NB4 (cell line): ENCODE measurements at regions not wholly inside any gene's neighbourhood (a gene's known extent, or its start where the extent isn't known, plus 50 kb on each side); places are given as distances from the start of the nearest gene placed in this dataset.

ENCODE experiments used
- POLR2A ChIP-seq: IDR thresholded peaks from 2 replicates; pipeline ENCODE4 v1.6.1; 2011; ENCODE audit warnings: mild to moderate bottlenecking; ENCODE audit not compliant: insufficient read length; ENCODE audit errors: extremely low read depth
- TF ChIP-seq, protein P1 (sequence below): IDR thresholded peaks from one replicate; pipeline ENCODE4 v1.5.1; 2012; ENCODE audit warnings: low read depth, low read length
- TF ChIP-seq, protein P2 (sequence below): IDR thresholded peaks from 2 replicates; pipeline ENCODE4 v1.6.1; 2011; ENCODE audit warnings: low read depth, low read length

- TF ChIP-seq, protein P1, sequence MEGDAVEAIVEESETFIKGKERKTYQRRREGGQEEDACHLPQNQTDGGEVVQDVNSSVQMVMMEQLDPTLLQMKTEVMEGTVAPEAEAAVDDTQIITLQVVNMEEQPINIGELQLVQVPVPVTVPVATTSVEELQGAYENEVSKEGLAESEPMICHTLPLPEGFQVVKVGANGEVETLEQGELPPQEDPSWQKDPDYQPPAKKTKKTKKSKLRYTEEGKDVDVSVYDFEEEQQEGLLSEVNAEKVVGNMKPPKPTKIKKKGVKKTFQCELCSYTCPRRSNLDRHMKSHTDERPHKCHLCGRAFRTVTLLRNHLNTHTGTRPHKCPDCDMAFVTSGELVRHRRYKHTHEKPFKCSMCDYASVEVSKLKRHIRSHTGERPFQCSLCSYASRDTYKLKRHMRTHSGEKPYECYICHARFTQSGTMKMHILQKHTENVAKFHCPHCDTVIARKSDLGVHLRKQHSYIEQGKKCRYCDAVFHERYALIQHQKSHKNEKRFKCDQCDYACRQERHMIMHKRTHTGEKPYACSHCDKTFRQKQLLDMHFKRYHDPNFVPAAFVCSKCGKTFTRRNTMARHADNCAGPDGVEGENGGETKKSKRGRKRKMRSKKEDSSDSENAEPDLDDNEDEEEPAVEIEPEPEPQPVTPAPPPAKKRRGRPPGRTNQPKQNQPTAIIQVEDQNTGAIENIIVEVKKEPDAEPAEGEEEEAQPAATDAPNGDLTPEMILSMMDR: no peak
- TF ChIP-seq, protein P2, sequence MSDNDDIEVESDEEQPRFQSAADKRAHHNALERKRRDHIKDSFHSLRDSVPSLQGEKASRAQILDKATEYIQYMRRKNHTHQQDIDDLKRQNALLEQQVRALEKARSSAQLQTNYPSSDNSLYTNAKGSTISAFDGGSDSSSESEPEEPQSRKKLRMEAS: no peak
- TF ChIP-seq POLR2A: no peak
These were observed 380.8 kb downstream of the NDFIP2 start for GRCh38 chr13:79861731-79862130.
